SK-N-SH (cell line): ENCODE measurements at regions not wholly inside any gene's neighbourhood (a gene's known extent, or its start where the extent isn't known, plus 50 kb on each side); places are given as distances from the start of the nearest gene placed in this dataset.
"Not testable (repeated sequence)": the region's sequence is repeated elsewhere in the genome, so short reads cannot be mapped to it uniquely, and the experiment has no call there.

Source experiments
- CTCF ChIA-PET: fragments of 300-600, 350-600 bp; formaldehyde crosslinking; extraction: SDS; loops from one replicate; lab custom pipeline; 2021; lab: Yijun Ruan, JAX
- POLR2A ChIA-PET: fragments of 350-600 bp; sonication (Branson Sonifier 250); formaldehyde crosslinking; extraction: SDS; loops from one replicate; lab custom pipeline; 2020; ENCODE audit warnings: antibody characterized with exemption, inconsistent platforms; lab: Yijun Ruan, JAX
- DNase-seq: peaks from one replicate; pipeline ENCODE4 v3.0.0; 2012
- H2AFZ ChIP-seq: fragments of 200-600 bp; sonication (generic); 2 replicates; pipeline ENCODE4 v1.8.1; 2016; ENCODE audit warnings: antibody characterized with exemption, mild to moderate bottlenecking, low read depth
- H3F3A ChIP-seq: fragments of 200-600 bp; sonication (generic); replicated peaks from 2 replicates; pipeline ENCODE3; 2016; ENCODE audit warnings: antibody characterized with exemption, mild to moderate bottlenecking; ENCODE audit not compliant: insufficient read depth
- H3K27ac ChIP-seq, 2 experiments: fragments of 200-500 bp in 1 of 2; fragments of 200-600 bp in 1 of 2; sonication (Bioruptor generic) in 1 of 2; sonication (generic), shearing (Covaris generic) in 1 of 2; 2 replicates each; pipeline versions ENCODE4 v1.5.1 to v1.6.1; 2014 to 2016; ENCODE audit warnings: low read depth in 2 of 2, inconsistent platforms in 1 of 2, low read length in 1 of 2, mild to moderate bottlenecking in 1 of 2, mixed read lengths in 1 of 2
- H3K27me3 ChIP-seq: fragments of 200-600 bp; sonication (generic), shearing (Covaris generic); 2 replicates; pipeline ENCODE4 v1.6.1; 2016; ENCODE audit warnings: mixed run types; ENCODE audit not compliant: insufficient read depth
- H3K36me3 ChIP-seq, 2 experiments: fragments of 200-500 bp in 1 of 2; fragments of 200-600 bp in 1 of 2; sonication (Bioruptor generic) in 1 of 2; sonication (generic) in 1 of 2; replicated peaks in 1 of 2; 2 replicates each; pipeline versions ENCODE3 to v1.5.1; 2014 to 2016; ENCODE audit warnings: low read length in 1 of 2, mild to moderate bottlenecking in 1 of 2; ENCODE audit not compliant: insufficient read depth in 2 of 2, control insufficient read depth in 1 of 2
- H3K4me1 ChIP-seq, 2 experiments: fragments of 200-500 bp in 1 of 2; fragments of 200-600 bp in 1 of 2; sonication (Bioruptor generic) in 1 of 2; sonication (generic), shearing (Covaris generic) in 1 of 2; 2 replicates each; pipeline versions ENCODE4 v1.5.1 to v1.6.1; 2014 to 2016; ENCODE audit warnings: low read depth in 1 of 2, low read length in 1 of 2, mixed run types in 1 of 2; ENCODE audit not compliant: insufficient read depth in 2 of 2, control insufficient read depth in 1 of 2
- H3K4me2 ChIP-seq: fragments of 200-600 bp; sonication (generic), shearing (Covaris generic); 2 replicates; pipeline ENCODE4 v1.6.1; 2017; ENCODE audit warnings: mixed run types
- H3K4me3 ChIP-seq, 2 experiments: fragments of 200-500 bp in 1 of 2; fragments of 200-600 bp in 1 of 2; sonication (Bioruptor generic) in 1 of 2; sonication (generic), shearing (Covaris generic) in 1 of 2; 2 replicates each; pipeline versions ENCODE4 v1.5.1 to v1.8.1; 2014 to 2016; ENCODE audit warnings: low read depth in 2 of 2, inconsistent platforms in 1 of 2, low read length in 1 of 2, mild to moderate bottlenecking in 1 of 2, mixed read lengths in 1 of 2, moderate library complexity in 1 of 2
- H3K79me2 ChIP-seq: fragments of 200-600 bp; sonication (generic); 2 replicates; pipeline ENCODE4 v1.8.1; 2017; ENCODE audit warnings: mild to moderate bottlenecking; ENCODE audit not compliant: insufficient read depth
- H3K9ac ChIP-seq: fragments of 200-600 bp; sonication (generic); 2 replicates; pipeline ENCODE4 v1.6.1; 2017; ENCODE audit warnings: mixed run types
- H3K9me2 ChIP-seq: fragments of 200-600 bp; sonication (generic); 2 replicates; pipeline ENCODE4 v1.6.1; 2017; ENCODE audit warnings: mixed run types
- H3K9me3 ChIP-seq: fragments of 200-600 bp; sonication (generic); 2 replicates; pipeline ENCODE4 v1.6.1; 2017; ENCODE audit warnings: mixed run types, mild to moderate bottlenecking, moderate library complexity
- H4K20me1 ChIP-seq: fragments of 200-600 bp; sonication (generic); 2 replicates; pipeline ENCODE4 v1.6.1; 2017; ENCODE audit warnings: mild to moderate bottlenecking, mixed run types; ENCODE audit not compliant: insufficient read depth
- CHD2 ChIP-seq: fragments of 150-350 bp; IDR thresholded peaks from 2 replicates; pipeline ENCODE4 v1.6.1; 2018; ENCODE audit warnings: low read length; ENCODE audit not compliant: partially characterized antibody
- ELF1 ChIP-seq: IDR thresholded peaks from 2 replicates; pipeline ENCODE4 v1.4.0; 2012
- EP300 ChIP-seq, 2 experiments: IDR thresholded peaks; 2 replicates each; pipeline versions ENCODE4 v1.4.0 to v1.6.1; 2012; ENCODE audit warnings: borderline replicate concordance in 1 of 2, low read depth in 1 of 2, low read length in 1 of 2
- EZH2phosphoT487 ChIP-seq: fragments of 200-600 bp; sonication (generic); IDR thresholded peaks from 2 replicates; pipeline ENCODE4 v1.6.1; 2017; ENCODE audit warnings: low read depth, mixed run types, mild to moderate bottlenecking, antibody characterized with exemption, moderate library complexity, borderline replicate concordance
- FOSL2 ChIP-seq: IDR thresholded peaks from 2 replicates; pipeline ENCODE4 v1.4.0; 2012; ENCODE audit warnings: low read depth, mild to moderate bottlenecking, moderate library complexity, borderline replicate concordance
- FOXJ3 ChIP-seq: sonication (generic); formaldehyde crosslinking; IDR thresholded peaks from 2 replicates; pipeline ENCODE4 v1.5.1; 2020; ENCODE audit warnings: mild to moderate bottlenecking, missing genetic modification reagents
- GATA2 ChIP-seq: sonication (generic); formaldehyde crosslinking; IDR thresholded peaks from 2 replicates; pipeline ENCODE4 v1.5.0; 2020; ENCODE audit warnings: mild to moderate bottlenecking, missing genetic modification reagents
- MAX ChIP-seq: IDR thresholded peaks from 2 replicates; pipeline ENCODE4 v1.4.0; 2012; ENCODE audit warnings: low read depth
- RFX5 ChIP-seq: IDR thresholded peaks from 2 replicates; pipeline ENCODE4 v1.6.1; 2012; ENCODE audit warnings: mild to moderate bottlenecking, improper control_type of control experiment, low read length
- TAF1 ChIP-seq: IDR thresholded peaks from 2 replicates; pipeline ENCODE4 v1.6.1; 2012; ENCODE audit warnings: low read depth, mild to moderate bottlenecking, low read length, moderate library complexity, borderline replicate concordance
- TCF12 ChIP-seq: IDR thresholded peaks from 2 replicates; pipeline ENCODE4 v1.4.0; 2012
- WGBS: methylation state at CpG from one replicate; pipeline ENCODE4 v1.1.6; 2017; ENCODE audit warnings: low lambda C conversion rate; 5-methylcytosine and 5-hydroxymethylcytosine counted together
- TF ChIP-seq, protein P1 (sequence below): fragments of 200-600 bp; sonication (generic); IDR thresholded peaks from 2 replicates; pipeline ENCODE4 v1.6.1; 2017; ENCODE audit warnings: antibody characterized with exemption, mild to moderate bottlenecking, moderate library complexity

DNA sequence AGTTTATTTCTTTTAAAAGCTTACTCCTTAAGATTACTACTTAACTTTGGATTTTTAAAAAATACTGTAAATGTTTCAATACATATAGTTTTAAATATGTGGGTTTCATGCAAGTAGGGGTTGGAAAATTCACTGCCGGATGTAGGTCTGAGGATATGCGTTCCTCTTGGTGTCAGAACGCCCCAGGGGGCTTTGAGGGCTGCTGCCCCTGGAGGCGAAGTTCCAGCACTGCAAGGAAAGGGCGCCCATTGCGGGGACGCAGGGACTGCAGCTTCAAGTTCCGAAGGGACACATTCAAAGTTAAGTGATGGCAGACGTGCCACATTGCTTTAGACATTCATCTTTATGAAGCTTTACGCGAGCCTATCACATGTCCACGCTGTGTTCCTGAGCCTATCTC, 152.9 kb downstream of the SOD2 start:
- no peak overlapping the region for H3K27ac ChIP-seq
- no peak overlapping the region for H3K9ac ChIP-seq
- no peaks in the 10 kb centered on the region for H3K79me2 ChIP-seq
- POLR2A ChIA-PET: no interaction called here
- CTCF ChIA-PET: interaction anchor here (0.9 to 1.4 kb wide), 4 partner anchors 45 to 115 kb away, joined by 3 to 6 read pairs (median 3); no protein-coding TSS in a partner anchor
- H3K27me3 ChIP-seq: peaks cover 54% of the 10 kb centered on the region
- H3K4me2 ChIP-seq: no peak overlapping the region
- peak; percentile 24 for DNase-seq
- H3K4me3 ChIP-seq: no peak overlapping the region
- H3K36me3 ChIP-seq: no peaks in the 10 kb centered on the region
- TF ChIP-seq GATA2 (no peak), TAF1 (no peak), FOXJ3 (CRISPR knock-in tag) (no peak), CHD2 (no peak), EZH2phosphoT487 (no peak), TCF12 (no peak), EP300 (IDR thresholded peaks at IDR 0.05; ENCODE audit: borderline replicate concordance in 1 of 2, low read depth in 1 of 2, low read length in 1 of 2) (no peak)
- TF ChIP-seq, protein P1, sequence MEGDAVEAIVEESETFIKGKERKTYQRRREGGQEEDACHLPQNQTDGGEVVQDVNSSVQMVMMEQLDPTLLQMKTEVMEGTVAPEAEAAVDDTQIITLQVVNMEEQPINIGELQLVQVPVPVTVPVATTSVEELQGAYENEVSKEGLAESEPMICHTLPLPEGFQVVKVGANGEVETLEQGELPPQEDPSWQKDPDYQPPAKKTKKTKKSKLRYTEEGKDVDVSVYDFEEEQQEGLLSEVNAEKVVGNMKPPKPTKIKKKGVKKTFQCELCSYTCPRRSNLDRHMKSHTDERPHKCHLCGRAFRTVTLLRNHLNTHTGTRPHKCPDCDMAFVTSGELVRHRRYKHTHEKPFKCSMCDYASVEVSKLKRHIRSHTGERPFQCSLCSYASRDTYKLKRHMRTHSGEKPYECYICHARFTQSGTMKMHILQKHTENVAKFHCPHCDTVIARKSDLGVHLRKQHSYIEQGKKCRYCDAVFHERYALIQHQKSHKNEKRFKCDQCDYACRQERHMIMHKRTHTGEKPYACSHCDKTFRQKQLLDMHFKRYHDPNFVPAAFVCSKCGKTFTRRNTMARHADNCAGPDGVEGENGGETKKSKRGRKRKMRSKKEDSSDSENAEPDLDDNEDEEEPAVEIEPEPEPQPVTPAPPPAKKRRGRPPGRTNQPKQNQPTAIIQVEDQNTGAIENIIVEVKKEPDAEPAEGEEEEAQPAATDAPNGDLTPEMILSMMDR: peak; percentile 57
- no peaks in the 10 kb centered on the region for H3F3A ChIP-seq
- 10% methylated on average over 11 of the region's 12 CpGs for WGBS
- H4K20me1 ChIP-seq: no peaks in the 10 kb centered on the region
- H3K9me2 ChIP-seq: no peaks in the 10 kb centered on the region
- no peaks in the 10 kb centered on the region for H3K4me1 ChIP-seq
- no peak overlapping the region for H2AFZ ChIP-seq
- no peaks in the 10 kb centered on the region for H3K9me3 ChIP-seq

- H3K4me2 ChIP-seq, POLR2A ChIA-PET, H3K27ac ChIP-seq, H3K9ac ChIP-seq, H4K20me1 ChIP-seq, CTCF ChIA-PET, H2AFZ ChIP-seq, H3K4me1 ChIP-seq, H3K9me3 ChIP-seq, DNase-seq, H3K4me3 ChIP-seq, H3K36me3 ChIP-seq, H3K79me2 ChIP-seq, H3K9me2 ChIP-seq, H3F3A ChIP-seq: not testable (repeated sequence)
- peaks cover 53% of the 10 kb centered on the region for H3K27me3 ChIP-seq
- WGBS: 48% methylated on average over 1 of the region's 1 CpG
Measured at GRCh38 chr6:159538031-159538430, 155.0 kb downstream of the SOD2 start.

DNA sequence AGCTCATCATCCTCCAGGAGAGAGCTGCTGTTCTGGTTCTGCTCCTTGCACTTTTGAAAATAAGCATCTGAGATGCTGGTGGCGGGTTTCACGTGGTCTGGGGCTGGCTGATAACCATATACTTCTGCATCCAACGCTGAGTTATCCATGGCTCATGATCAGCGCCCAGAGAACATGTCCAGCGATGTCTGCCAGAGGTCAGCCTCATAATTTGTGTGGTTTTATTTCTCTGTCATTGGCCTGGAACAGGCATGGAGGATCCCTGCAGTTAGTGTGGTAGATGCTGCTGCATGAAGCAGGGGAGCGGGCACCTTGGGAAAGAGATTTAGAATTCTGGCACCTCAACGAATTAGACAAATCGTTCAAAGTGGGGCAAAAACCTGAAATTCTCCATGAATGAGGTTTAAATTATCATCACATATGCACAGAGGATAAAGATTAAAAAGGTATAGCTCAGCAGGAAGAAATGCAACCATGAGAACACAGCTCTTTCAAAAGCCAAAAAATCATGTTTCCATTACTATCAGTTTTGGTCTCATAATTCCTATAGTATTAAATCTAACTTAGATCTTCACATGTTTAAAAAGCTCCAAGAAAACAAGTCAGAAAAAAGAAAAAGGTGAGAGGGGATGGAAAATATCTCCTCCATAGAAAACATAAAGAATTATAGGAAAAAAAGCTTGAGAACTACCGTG, 157.2 kb downstream of the SOD2 start:
- TF ChIP-seq EP300 (IDR thresholded peaks at IDR 0.05; ENCODE audit: borderline replicate concordance in 1 of 2, low read depth in 1 of 2, low read length in 1 of 2) (no peak), MAX (no peak), FOSL2 (no peak), ELF1 (no peak), TAF1 (no peak), RFX5 (no peak)
- TF ChIP-seq, all 33 proteins: peak for 0
- WGBS: 10% methylated on average over 8 of the region's 9 CpGs
- ChIA-PET POLR2A (no interaction called here), CTCF (interaction anchor here (1.1 kb wide), 1 partner anchor 10 kb away, joined by 3 read pairs; no protein-coding TSS in a partner anchor)
- Histone ChIP-seq H3K4me1 (0 out of 4 replicates have a peak, but pooled peaks cover 0 to 8% of the 10 kb centered on the region in 2 experiments), H3K36me3 (no peaks in the 10 kb centered on the region), H4K20me1 (no peaks in the 10 kb centered on the region), H3K27me3 (peaks cover 31% of the 10 kb centered on the region; the same call in 1 of the 2 replicates), H3K79me2 (no peaks in the 10 kb centered on the region), H3K9me3 (no peaks in the 10 kb centered on the region), H3K27ac (no peak overlapping the region), H3K4me2 (no peak overlapping the region), H3K9me2 (no peaks in the 10 kb centered on the region), H3K9ac (no peak overlapping the region), H3F3A (peaks cover 5% of the 10 kb centered on the region), H2AFZ (no peak overlapping the region), H3K4me3 (no peak overlapping the region)
- DNase-seq: no peak
